LNCaP clone FGC (cell line): ENCODE measurements at regions not wholly inside any gene's neighbourhood (a gene's known extent, or its start where the extent isn't known, plus 50 kb on each side); places are given as distances from the start of the nearest gene placed in this dataset.

Experiments used
- DNase-seq: peaks from one replicate; pipeline ENCODE4 v3.0.0-alpha.2; 2011; ENCODE audit warnings: low read depth
- H3K4me3 ChIP-seq: 2 replicates; pipeline ENCODE4 v1.5.1; 2011; ENCODE audit warnings: mild to moderate bottlenecking, low read depth, low read length, control low read depth
- CTCF ChIP-seq: IDR thresholded peaks from 2 replicates; pipeline ENCODE4 v1.5.1; 2012; ENCODE audit warnings: mild to moderate bottlenecking; ENCODE audit not compliant: control insufficient read depth, insufficient read depth; ENCODE audit errors: extremely low read depth

- no peak overlapping the region for H3K4me3 ChIP-seq
- no peak for TF ChIP-seq CTCF
- DNase-seq, result peak; percentile 46
These were observed 120.7 kb downstream of the EDN3 start for GRCh38 chr20:59421089-59421488.

- TF ChIP-seq CTCF, result no peak
- no peak for DNase-seq
- H3K4me3 ChIP-seq, result no peak overlapping the region
These were observed 121.7 kb downstream of the EDN3 start for GRCh38 chr20:59421920-59422637.

GRCh38 chr20:59422872-59423544 lies 122.6 kb downstream of the EDN3 start:
- no peak for TF ChIP-seq CTCF
- no peak overlapping the region for H3K4me3 ChIP-seq
- DNase-seq, result no peak

GRCh38 chr20:59424976-59425375 lies 124.6 kb downstream of the EDN3 start:
- TF ChIP-seq CTCF, result no peak
- DNase-seq, result no peak
- no peak overlapping the region for H3K4me3 ChIP-seq

GRCh38 chr20:59425572-59425971 lies 125.2 kb downstream of the EDN3 start:
- no peak for DNase-seq
- H3K4me3 ChIP-seq, result no peak overlapping the region
- no peak for TF ChIP-seq CTCF

GRCh38 chr20:59428006-59428405 lies 127.6 kb downstream of the EDN3 start:
- no peak for DNase-seq
- no peak for TF ChIP-seq CTCF

More at GRCh38 chr20:59428006-59428405, 127.6 kb downstream of the EDN3 start:
- H3K4me3 ChIP-seq, result no peak overlapping the region
